GM18498 (cell line): ENCODE measurements at regions not wholly inside any gene's neighbourhood (a gene's known extent, or its start where the extent isn't known, plus 50 kb on each side); places are given as distances from the start of the nearest gene placed in this dataset.

Experiments
- ATAC-seq: cut with Tn5 transposase; IDR thresholded peaks from one replicate; pipeline ENCODE4 v1.9.1; 2021; ENCODE audit warnings: mild to moderate bottlenecking, moderate library complexity; ENCODE audit not compliant: unreplicated experiment

DNA sequence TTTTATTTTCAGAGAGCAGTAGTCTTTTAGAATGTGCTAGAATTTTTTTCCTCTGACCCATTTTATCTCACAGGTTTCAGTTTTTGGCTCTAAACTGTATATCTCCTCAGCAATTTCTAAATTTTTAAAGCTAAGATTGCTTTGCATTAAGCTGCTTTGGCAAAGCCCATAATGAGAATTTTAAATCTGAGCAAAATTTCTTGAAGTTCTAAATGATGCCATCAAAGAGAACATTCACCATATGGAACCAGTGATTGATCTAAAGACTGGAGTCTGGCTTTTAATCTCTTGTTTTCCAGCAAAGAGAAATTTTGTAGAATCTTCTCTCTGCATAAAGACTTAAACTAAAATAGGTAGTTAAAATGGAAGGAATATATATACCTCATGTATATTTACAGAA is 313.6 kb downstream of the TBC1D32 start:
- no peak for ATAC-seq

- no peak for ATAC-seq
Measured at GRCh38 chr6:121008553-121008952, 325.7 kb downstream of the TBC1D32 start.

DNA sequence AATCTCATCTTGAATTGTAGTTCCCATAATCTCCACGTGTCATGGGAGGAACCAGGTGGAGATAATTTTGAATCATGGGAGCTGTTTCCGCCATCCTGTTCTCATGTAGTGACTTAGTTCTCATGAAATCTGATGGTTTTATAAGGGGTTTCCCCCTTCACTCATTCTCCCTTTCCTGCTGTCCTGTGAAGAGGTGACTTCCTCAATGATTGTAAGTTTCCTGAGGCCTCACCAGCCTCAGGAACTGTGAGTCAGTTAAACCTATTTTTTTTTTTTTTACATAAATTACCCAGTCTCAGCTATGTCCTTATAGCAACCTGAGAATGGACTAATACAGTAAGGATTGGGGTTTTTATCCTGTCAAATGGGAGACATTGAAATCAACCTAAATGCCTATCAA is 328.3 kb downstream of the TBC1D32 start:
- no peak for ATAC-seq

GRCh38 chr6:121000381-121000780 is 333.9 kb downstream of the TBC1D32 start:
- no peak for ATAC-seq

DNA sequence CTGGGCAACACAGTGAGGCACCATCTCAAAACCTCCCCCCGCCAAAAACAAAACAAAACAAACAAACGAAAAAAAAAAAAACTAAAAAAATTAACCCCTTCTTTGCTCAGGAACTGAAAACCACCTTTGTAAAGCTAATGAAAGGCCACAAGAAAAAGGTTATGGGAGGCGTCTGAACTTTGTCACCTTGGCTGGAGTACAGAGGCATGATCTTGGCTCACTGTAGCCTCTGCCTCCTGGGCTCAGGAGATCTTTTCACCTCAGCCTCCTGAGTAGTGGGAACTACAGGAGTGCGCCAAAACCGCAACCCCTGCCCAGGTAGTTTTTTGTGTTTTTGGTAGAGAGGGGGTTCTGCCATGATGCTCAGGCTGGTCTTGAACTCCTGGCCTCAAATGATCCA is 337.9 kb downstream of the TBC1D32 start:
- ATAC-seq: no peak

GRCh38 chr6:120994573-120994967 is 339.7 kb downstream of the TBC1D32 start:
- ATAC-seq: no peak

- ATAC-seq: no peak
Measured at GRCh38 chr6:120993929-120994572, 340.2 kb downstream of the TBC1D32 start.

- no peak for ATAC-seq
Measured at GRCh38 chr6:120992257-120992656, 342.0 kb downstream of the TBC1D32 start.

GRCh38 chr6:120990866-120991265 is 343.4 kb downstream of the TBC1D32 start:
- no peak for ATAC-seq

DNA sequence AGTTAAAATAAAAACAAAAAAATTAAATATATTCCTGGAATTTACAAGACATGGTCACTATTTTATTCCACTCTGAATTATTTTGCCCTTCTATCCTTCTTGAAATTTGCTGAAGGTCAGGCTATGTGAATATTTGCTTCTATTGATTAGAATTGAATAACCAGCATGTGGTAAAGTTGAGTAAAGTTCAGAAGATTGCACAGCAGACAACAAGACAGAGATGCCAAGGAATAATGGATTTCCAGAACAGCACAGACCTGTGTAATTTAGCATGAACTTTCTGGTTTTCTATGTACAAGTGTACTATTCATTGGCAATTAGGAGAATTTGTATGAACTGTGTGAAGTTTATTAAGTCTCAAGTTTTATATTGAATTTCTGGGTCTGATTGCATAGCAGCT is 352.4 kb downstream of the TBC1D32 start:
- no peak for ATAC-seq

DNA sequence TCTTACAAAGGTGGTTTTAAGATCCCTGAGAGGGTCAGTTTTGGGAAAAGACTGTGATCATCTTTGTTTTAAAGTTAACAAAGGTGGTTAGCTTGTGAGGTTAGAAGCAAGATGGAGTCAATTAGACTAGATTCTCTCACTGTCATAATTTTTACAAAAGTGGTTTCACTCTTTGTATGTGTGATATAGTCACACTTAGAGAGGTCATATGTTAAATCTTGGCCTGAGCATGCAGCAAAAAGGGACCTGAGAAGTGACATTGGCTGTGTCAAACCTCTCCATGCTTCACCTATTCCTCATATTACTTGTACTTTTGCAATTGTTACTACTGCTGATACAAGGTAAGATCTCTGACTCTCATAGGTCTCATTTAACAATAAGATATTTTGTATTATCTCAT is 368.0 kb downstream of the TBC1D32 start:
- no peak for ATAC-seq

DNA sequence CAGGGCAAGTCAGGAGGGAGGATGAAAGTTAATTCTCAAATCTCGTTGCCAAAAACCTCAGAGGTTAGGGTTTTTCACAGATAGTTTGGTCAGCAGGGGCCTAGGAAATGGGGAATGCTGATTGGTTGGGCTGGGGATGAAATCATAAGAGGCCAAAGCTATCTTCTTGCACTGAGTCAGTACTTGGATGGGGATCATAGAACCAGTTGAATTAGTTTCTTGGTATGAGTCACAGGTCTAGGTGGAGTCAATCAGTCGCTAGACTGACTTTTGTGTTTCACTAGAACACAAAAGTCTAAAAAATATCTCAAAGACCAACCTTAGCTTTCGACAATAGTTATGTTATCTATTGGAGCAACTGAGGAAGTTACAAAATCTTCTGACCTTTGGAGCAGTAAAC is 368.5 kb downstream of the TBC1D32 start:
- ATAC-seq: peak; percentile 52

- ATAC-seq: peak; percentile 48
Measured at GRCh38 chr6:120960761-120961160, 373.5 kb downstream of the TBC1D32 start.

DNA sequence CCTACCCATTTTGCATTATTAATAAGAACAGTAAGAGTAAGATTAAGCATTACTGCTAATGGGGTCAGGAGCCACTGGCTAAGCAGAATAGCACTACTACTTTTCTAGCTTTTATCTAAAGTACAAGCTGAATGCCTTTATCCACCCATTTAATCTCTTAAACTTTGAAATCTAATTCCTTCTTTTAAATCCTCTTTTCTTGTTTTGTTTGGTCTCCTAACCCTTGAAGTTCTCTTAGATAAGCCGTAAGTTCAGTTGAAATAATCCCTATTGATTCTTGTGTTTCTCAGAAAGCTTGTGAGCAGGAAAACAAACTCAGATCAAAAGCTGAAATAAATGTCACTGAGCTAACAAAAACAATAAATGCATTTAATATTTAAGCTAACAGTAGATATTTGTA is 380.2 kb downstream of the TBC1D32 start:
- no peak for ATAC-seq

GRCh38 chr6:120951258-120951657 is 383.0 kb downstream of the TBC1D32 start:
- ATAC-seq: no peak

DNA sequence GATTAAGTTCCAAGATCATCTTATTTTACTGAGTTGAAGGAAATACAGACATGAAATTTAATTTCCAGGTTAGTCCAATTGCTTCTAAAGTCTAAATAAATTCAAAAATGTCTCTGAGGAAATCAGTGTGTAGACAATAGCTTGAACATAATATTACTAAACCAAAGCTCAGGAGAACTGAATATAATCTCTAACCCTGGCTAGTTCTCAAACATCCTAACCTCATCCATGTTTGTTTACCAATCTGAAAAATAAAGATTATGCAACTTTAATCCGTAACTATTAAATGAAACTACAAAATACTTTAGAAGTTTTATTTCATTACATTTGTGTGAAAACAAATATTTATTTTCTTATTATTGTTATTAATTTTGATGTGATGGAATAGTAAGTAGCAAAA is 387.2 kb downstream of the TBC1D32 start:
- no peak for ATAC-seq

GRCh38 chr6:120945905-120946594 is 388.2 kb downstream of the TBC1D32 start:
- peak; percentile 77 for ATAC-seq

GRCh38 chr6:120938876-120939472 is 395.3 kb downstream of the TBC1D32 start:
- ATAC-seq: peak; percentile 98

GRCh38 chr6:120938164-120938875 is 396.0 kb downstream of the TBC1D32 start:
- ATAC-seq: peak; percentile 45

DNA sequence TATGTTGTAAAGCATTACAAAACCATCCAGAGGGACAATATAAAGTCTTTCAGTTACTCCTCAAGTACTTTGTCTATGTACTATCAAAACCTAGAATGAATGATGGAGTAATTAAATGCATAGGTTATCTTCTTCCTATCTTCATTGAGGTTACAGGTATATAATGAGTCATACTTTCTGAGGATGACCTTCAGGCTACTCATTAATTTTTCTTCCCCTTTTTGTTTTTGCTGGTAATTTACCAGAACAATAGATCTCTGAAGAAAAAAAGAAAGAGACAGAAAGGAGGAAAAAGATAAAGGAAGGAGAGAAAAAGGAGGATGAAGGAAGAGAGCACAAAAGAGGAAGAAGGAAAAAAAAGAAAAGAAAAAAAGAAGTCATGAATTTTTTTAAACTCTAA is 398.4 kb downstream of the TBC1D32 start:
- no peak for ATAC-seq

GRCh38 chr6:120935016-120935415 is 399.3 kb downstream of the TBC1D32 start:
- no peak for ATAC-seq
